ENCODE measurements at regions not wholly inside any gene's neighbourhood (a gene's known extent, or its start where the extent isn't known, plus 50 kb on each side); places are given as distances from the start of the nearest gene placed in this dataset.

GRCh38 chr4:11704186-11704830 lies 275.6 kb upstream of the HS3ST1 start (continued):
- TF ChIP-seq CBX8 (IDR thresholded peaks at IDR 0.05; ENCODE audit: borderline replicate concordance, extremely low read depth, low read depth, low read length, poor library complexity, severe bottlenecking) (no peak), GABPB1 (CRISPR knock-in tag; IDR thresholded peaks at IDR 0.05) (no peak), GATAD2A (IDR thresholded peaks at IDR 0.05) (no peak), SNIP1 (IDR thresholded peaks at IDR 0.05; ENCODE audit: low read depth) (no peak), RBM22 (IDR thresholded peaks at IDR 0.05; ENCODE audit: low read depth, low read length, poor library complexity, severe bottlenecking) (no peak)
- TF ChIP-seq, protein P1, sequence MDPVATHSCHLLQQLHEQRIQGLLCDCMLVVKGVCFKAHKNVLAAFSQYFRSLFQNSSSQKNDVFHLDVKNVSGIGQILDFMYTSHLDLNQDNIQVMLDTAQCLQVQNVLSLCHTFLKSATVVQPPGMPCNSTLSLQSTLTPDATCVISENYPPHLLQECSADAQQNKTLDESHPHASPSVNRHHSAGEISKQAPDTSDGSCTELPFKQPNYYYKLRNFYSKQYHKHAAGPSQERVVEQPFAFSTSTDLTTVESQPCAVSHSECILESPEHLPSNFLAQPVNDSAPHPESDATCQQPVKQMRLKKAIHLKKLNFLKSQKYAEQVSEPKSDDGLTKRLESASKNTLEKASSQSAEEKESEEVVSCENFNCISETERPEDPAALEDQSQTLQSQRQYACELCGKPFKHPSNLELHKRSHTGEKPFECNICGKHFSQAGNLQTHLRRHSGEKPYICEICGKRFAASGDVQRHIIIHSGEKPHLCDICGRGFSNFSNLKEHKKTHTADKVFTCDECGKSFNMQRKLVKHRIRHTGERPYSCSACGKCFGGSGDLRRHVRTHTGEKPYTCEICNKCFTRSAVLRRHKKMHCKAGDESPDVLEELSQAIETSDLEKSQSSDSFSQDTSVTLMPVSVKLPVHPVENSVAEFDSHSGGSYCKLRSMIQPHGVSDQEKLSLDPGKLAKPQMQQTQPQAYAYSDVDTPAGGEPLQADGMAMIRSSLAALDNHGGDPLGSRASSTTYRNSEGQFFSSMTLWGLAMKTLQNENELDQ (CRISPR knock-in tag; IDR thresholded peaks at IDR 0.05; ENCODE audit: borderline replicate concordance) = no peak

DNA sequence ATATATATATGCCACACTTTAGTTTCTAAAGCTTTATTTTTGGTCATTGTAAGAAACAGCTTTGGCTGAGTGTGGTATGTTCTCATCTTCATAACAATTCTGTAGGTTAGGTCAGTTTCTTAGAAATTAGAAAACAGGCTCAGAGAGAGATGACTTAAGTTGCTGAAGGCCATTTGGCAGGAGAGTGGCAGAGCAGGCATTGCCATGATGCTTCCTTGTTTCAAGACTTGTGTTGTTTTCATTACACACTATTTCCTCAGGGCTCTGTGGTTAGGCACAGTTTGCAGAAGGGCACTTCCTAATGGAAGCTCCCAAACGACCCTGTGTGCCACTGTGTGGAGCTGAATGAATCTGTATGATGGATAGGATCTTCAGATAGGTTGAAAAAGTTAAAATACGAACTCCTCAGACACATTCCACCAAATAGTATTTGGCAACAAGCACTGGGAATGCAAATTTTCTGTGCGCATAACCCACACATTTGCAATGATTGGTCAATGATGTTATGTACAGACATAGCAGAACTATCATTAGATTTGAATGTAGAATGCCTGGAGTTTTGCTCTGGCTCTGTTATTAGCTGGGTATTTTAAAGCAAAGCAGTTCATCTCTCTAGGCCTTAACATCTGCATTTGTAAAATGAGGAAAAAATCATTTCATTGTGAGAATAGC lies 274.3 kb upstream of the HS3ST1 start:
- no peaks in the 10 kb centered on the region for H3K9me3 ChIP-seq (replicated peaks; ENCODE audit: control insufficient read depth, insufficient read depth, low read depth, low read length)
- 13% methylated on average over 3 of the region's 3 CpGs for WGBS (ENCODE audit: insufficient coverage, low coverage, missing lambda C conversion rate)
- BruUV-seq (replicated peaks) = no TSS peak
- no peaks in the 10 kb centered on the region for H3K36me3 ChIP-seq (ENCODE audit: control insufficient read depth, insufficient read depth, low read length)
- H3K27ac ChIP-seq (ENCODE audit: extremely low read depth, low read depth, low read length) = no peak overlapping the region
- ATAC-seq = no peak
- H3K27me3 ChIP-seq (ENCODE audit: control insufficient read depth in 2 of 2, insufficient read depth in 2 of 2, low read length in 2 of 2) = no peaks in the 10 kb centered on the region
- ChIA-PET POLR2A (no interaction called here), CTCF (ENCODE audit: low intra/inter-chr PET ratio) (no interaction called here)
- H2AFZ ChIP-seq (ENCODE audit: low read depth, low read length) = no peak overlapping the region
- DNase-seq (ENCODE audit: extremely low read depth in 1 of 4, low spot score in 3 of 4) = no peak
- H3K4me2 ChIP-seq (ENCODE audit: insufficient read depth, low read length) = no peak overlapping the region
- no peak overlapping the region for H3K4me3 ChIP-seq
- in situ Hi-C loops (cut with MboI) (no loop called here), intact Hi-C loops (cut with micrococcal nuclease) (no loop called here)
- no peak for FAIRE-seq
- no peaks in the 10 kb centered on the region for H3K4me1 ChIP-seq (replicated peaks in 1 of 2; ENCODE audit: control insufficient read depth in 2 of 2, insufficient read depth in 2 of 2, low read length in 2 of 2)
- no peaks in the 10 kb centered on the region for H3K9me1 ChIP-seq (ENCODE audit: control insufficient read depth, insufficient read depth, low read length)
- H3K79me2 ChIP-seq (ENCODE audit: control insufficient read depth, insufficient read depth, low read length) = no peaks in the 10 kb centered on the region
- H3K9ac ChIP-seq (ENCODE audit: insufficient read depth in 1 of 2, low read depth in 2 of 2, low read length in 2 of 2) = no peak overlapping the region
- no peaks in the 10 kb centered on the region for H4K20me1 ChIP-seq (replicated peaks; ENCODE audit: control insufficient read depth, insufficient read depth, low read length)
- no peak for TF ChIP-seq PHF8 (IDR thresholded peaks at IDR 0.05; ENCODE audit: borderline replicate concordance, low read length)
- TF ChIP-seq ADNP (tag; IDR thresholded peaks at IDR 0.05) = no peak
- TF ChIP-seq USF1 (CRISPR knock-in tag; IDR thresholded peaks at IDR 0.05) = no peak
- TF ChIP-seq, protein P2, sequence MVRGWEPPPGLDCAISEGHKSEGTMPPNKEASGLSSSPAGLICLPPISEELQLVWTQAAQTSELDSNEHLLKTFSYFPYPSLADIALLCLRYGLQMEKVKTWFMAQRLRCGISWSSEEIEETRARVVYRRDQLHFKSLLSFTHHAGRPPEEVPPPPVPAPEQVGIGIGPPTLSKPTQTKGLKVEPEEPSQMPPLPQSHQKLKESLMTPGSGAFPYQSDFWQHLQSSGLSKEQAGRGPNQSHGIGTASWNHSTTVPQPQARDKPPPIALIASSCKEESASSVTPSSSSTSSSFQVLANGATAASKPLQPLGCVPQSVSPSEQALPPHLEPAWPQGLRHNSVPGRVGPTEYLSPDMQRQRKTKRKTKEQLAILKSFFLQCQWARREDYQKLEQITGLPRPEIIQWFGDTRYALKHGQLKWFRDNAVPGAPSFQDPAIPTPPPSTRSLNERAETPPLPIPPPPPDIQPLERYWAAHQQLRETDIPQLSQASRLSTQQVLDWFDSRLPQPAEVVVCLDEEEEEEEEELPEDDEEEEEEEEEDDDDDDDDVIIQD (CRISPR knock-in tag; IDR thresholded peaks at IDR 0.05) = no peak

Measured in K562 (cell line).